NB4 (cell line): ENCODE measurements at regions not wholly inside any gene's neighbourhood (a gene's known extent, or its start where the extent isn't known, plus 50 kb on each side); places are given as distances from the start of the nearest gene placed in this dataset.

Experiments used
- DNase-seq: peaks from one replicate; pipeline ENCODE4 v3.0.0; 2010; ENCODE audit warnings: low read depth
- H3K4me3 ChIP-seq: one replicate; pipeline ENCODE4 v1.5.1; 2011; ENCODE audit warnings: mild to moderate bottlenecking, low read depth, low read length, moderate library complexity
- CTCF ChIP-seq: IDR thresholded peaks from one replicate; pipeline ENCODE4 v1.5.1; 2012; ENCODE audit warnings: low read depth, low read length
- MAX ChIP-seq: IDR thresholded peaks from 2 replicates; pipeline ENCODE4 v1.6.1; 2011; ENCODE audit warnings: low read depth, low read length
- MYC ChIP-seq: IDR thresholded peaks from 2 replicates; pipeline ENCODE4 v1.6.1; 2011; ENCODE audit warnings: low read depth, low read length
- POLR2A ChIP-seq: IDR thresholded peaks from 2 replicates; pipeline ENCODE4 v1.6.1; 2011; ENCODE audit warnings: mild to moderate bottlenecking; ENCODE audit not compliant: insufficient read length; ENCODE audit errors: extremely low read depth

GRCh38 chr4:29037501-29037900, 1682.7 kb upstream of the PCDH7 start:
- no peak for TF ChIP-seq POLR2A
- no peak for TF ChIP-seq CTCF
- TF ChIP-seq MYC: no peak
- no peak for TF ChIP-seq MAX

GRCh38 chr4:29043411-29043810, 1676.8 kb upstream of the PCDH7 start:
- TF ChIP-seq MYC (no peak), CTCF (no peak), MAX (no peak), POLR2A (no peak)
- DNase-seq: no peak
- H3K4me3 ChIP-seq: no peak overlapping the region

More at GRCh38 chr4:29037501-29037900, 1682.7 kb upstream of the PCDH7 start:
- H3K4me3 ChIP-seq: no peak overlapping the region
- no peak for DNase-seq

GRCh38 chr4:29046186-29046585, 1674.0 kb upstream of the PCDH7 start:
- H3K4me3 ChIP-seq: no peak overlapping the region
- no peak for TF ChIP-seq CTCF
- TF ChIP-seq MYC: no peak
- TF ChIP-seq POLR2A: no peak
- TF ChIP-seq MAX: no peak

GRCh38 chr4:29046781-29047180, 1673.4 kb upstream of the PCDH7 start:
- TF ChIP-seq MYC: no peak
- TF ChIP-seq POLR2A: no peak
- TF ChIP-seq MAX: no peak
- no peak for TF ChIP-seq CTCF
- no peak for DNase-seq
- no peak overlapping the region for H3K4me3 ChIP-seq

More at GRCh38 chr4:29046186-29046585, 1674.0 kb upstream of the PCDH7 start:
- no peak for DNase-seq

GRCh38 chr4:29047341-29048041, 1672.7 kb upstream of the PCDH7 start:
- no peak for TF ChIP-seq CTCF
- DNase-seq: no peak
- H3K4me3 ChIP-seq: no peak overlapping the region

- no peak overlapping the region for H3K4me3 ChIP-seq
- peak; percentile 17; the same call in 1 of the 2 replicates for TF ChIP-seq MAX
- no peak for TF ChIP-seq MYC
- DNase-seq: no peak
These were observed 1668.7 kb upstream of the PCDH7 start for GRCh38 chr4:29051381-29051965.
